ENCODE measurements at regions not wholly inside any gene's neighbourhood (a gene's known extent, or its start where the extent isn't known, plus 50 kb on each side); places are given as distances from the start of the nearest gene placed in this dataset.

DNA sequence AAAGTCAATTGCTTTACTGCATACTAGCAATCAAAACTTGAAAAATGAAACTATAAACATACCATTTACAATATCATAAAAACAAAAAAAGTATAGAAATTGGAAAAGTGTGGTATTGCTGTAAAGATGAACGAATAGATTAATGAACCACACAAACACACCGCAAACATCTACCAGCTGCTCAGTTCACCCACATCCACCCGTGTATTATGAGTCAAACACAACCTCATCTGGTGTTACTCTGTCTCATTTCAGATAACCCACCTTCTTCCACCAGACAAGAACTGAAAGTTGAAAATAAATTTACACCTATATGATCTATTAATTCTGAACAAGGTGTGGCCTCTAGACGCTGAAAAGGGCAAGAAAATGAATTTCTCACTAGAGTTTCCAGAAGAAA is 53.3 kb downstream of the BLID start:
- Histone ChIP-seq H3K27ac (ENCODE audit: low read depth, low read length, severe bottlenecking) (no peak overlapping the region), H3K4me1 (ENCODE audit: control insufficient read depth, insufficient read depth, low read length, poor library complexity, severe bottlenecking) (peaks cover 1% of the 10 kb centered on the region), H3K9me3 (ENCODE audit: control insufficient read depth, low read length) (peaks cover 15% of the 10 kb centered on the region), H3K4me3 (ENCODE audit: extremely low read depth, insufficient read depth, low read length, poor library complexity, severe bottlenecking) (no peak overlapping the region), H3K36me3 (ENCODE audit: control insufficient read depth, insufficient read depth, low read length) (no peaks in the 10 kb centered on the region)
- 94 to 100% methylated on average over 2 to 3 of the region's 4 CpGs for WGBS, 2 experiments (ENCODE audit: insufficient coverage in 2 of 2)

DNA sequence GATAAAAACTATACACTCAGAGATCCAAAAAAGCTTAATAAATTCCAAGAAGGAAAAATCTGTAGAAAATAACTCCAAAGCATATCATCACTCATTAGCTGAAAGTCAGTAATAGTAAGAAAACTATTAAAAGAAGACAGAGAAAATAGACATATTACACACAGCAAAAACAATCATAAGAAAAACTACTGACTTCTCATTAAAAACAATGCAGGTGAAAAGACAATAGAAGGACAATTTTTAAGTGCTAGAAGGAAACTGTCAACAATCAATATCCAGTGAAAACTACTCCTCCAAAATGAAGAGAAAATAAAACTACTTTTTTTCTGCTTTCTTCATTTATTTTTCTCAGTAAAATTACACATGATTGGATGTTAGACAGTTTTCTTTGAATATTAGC is 56.5 kb downstream of the BLID start:
- H3K27ac ChIP-seq (ENCODE audit: low read depth, low read length, severe bottlenecking), result no peak overlapping the region
- H3K36me3 ChIP-seq (ENCODE audit: control insufficient read depth, insufficient read depth, low read length), result no peaks in the 10 kb centered on the region
- no peaks in the 10 kb centered on the region for H3K4me1 ChIP-seq (ENCODE audit: control insufficient read depth, insufficient read depth, low read length, poor library complexity, severe bottlenecking)
- H3K4me3 ChIP-seq (ENCODE audit: extremely low read depth, insufficient read depth, low read length, poor library complexity, severe bottlenecking), result no peak overlapping the region
- peaks cover 15% of the 10 kb centered on the region for H3K9me3 ChIP-seq (ENCODE audit: control insufficient read depth, low read length)

GRCh38 chr11:122050021-122050690 is 65.9 kb downstream of the BLID start:
- peaks cover 18% of the 10 kb centered on the region for H3K4me1 ChIP-seq (ENCODE audit: control insufficient read depth, insufficient read depth, low read length, poor library complexity, severe bottlenecking)
- H3K4me3 ChIP-seq (ENCODE audit: extremely low read depth, insufficient read depth, low read length, poor library complexity, severe bottlenecking), result no peak overlapping the region
- no peaks in the 10 kb centered on the region for H3K36me3 ChIP-seq (ENCODE audit: control insufficient read depth, insufficient read depth, low read length)
- WGBS, 2 experiments (ENCODE audit: insufficient coverage in 2 of 2), result 86 to 90% methylated on average over 1 to 2 of the region's 2 CpGs
- H3K27ac ChIP-seq (ENCODE audit: low read depth, low read length, severe bottlenecking), result peak overlapping the region; percentile 76
- peaks cover 5% of the 10 kb centered on the region for H3K9me3 ChIP-seq (ENCODE audit: control insufficient read depth, low read length)

DNA sequence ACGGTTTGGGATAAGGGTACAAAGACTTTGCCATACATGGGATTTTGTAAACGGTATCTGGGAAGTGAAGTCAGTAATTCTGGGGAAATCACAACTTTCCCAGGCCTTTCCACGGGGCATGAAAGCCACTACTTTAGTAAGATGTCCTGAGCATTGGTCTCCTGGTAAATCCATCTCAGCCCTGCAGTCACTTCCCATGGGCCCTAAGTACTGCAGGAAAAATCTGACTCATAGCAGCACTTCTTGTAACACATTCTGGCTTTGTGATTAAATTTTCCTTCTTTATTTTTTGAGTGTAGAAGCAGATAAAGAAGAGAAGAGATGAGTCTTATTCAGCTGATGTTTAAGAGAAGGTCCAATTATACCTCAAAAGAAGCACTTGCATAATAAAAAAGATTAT is 67.6 kb downstream of the BLID start:
- 80 to 87% methylated on average over 3 of the region's 3 CpGs for WGBS, 2 experiments (ENCODE audit: insufficient coverage in 2 of 2)
- H3K4me3 ChIP-seq (ENCODE audit: extremely low read depth, insufficient read depth, low read length, poor library complexity, severe bottlenecking), result no peak overlapping the region
- peaks cover 5% of the 10 kb centered on the region for H3K9me3 ChIP-seq (ENCODE audit: control insufficient read depth, low read length)
- peaks cover 23% of the 10 kb centered on the region for H3K4me1 ChIP-seq (ENCODE audit: control insufficient read depth, insufficient read depth, low read length, poor library complexity, severe bottlenecking)
- H3K27ac ChIP-seq (ENCODE audit: low read depth, low read length, severe bottlenecking), result no peak overlapping the region
- H3K36me3 ChIP-seq (ENCODE audit: control insufficient read depth, insufficient read depth, low read length), result no peaks in the 10 kb centered on the region

GRCh38 chr11:122046846-122047245 is 69.2 kb downstream of the BLID start:
- H3K36me3 ChIP-seq (ENCODE audit: control insufficient read depth, insufficient read depth, low read length), result no peaks in the 10 kb centered on the region
- 96 to 100% methylated on average over 1 to 4 of the region's 6 CpGs for WGBS, 2 experiments (ENCODE audit: insufficient coverage in 2 of 2)
- peaks cover under 1% of the 10 kb centered on the region for H3K9me3 ChIP-seq (ENCODE audit: control insufficient read depth, low read length)
- no peak overlapping the region for H3K27ac ChIP-seq (ENCODE audit: low read depth, low read length, severe bottlenecking)
- peaks cover 33% of the 10 kb centered on the region for H3K4me1 ChIP-seq (ENCODE audit: control insufficient read depth, insufficient read depth, low read length, poor library complexity, severe bottlenecking)
- no peak overlapping the region for H3K4me3 ChIP-seq (ENCODE audit: extremely low read depth, insufficient read depth, low read length, poor library complexity, severe bottlenecking)

DNA sequence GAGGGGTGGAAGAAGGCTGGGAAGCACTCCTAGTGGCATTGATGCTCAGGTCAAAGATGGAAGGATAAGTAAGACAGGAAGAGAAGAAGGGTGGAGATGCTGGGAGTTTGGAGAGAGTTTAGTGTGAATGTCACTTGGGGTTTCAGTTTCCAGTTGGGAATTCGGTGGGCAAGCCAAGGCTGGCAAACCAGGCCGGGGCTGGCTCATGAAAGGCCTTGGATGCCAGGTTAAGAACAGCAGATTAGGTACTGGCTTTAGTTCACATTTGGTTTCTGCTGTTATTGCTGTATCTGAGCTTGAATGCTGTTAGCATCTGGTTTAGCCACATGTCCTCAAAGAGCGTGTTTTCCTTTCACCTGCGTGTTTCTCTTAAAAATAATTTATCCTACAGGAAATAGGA is 69.6 kb downstream of the BLID start:
- H3K4me1 ChIP-seq (ENCODE audit: control insufficient read depth, insufficient read depth, low read length, poor library complexity, severe bottlenecking), result peaks cover 33% of the 10 kb centered on the region
- no peaks in the 10 kb centered on the region for H3K36me3 ChIP-seq (ENCODE audit: control insufficient read depth, insufficient read depth, low read length)
- no peak overlapping the region for H3K4me3 ChIP-seq (ENCODE audit: extremely low read depth, insufficient read depth, low read length, poor library complexity, severe bottlenecking)
- WGBS, 2 experiments (ENCODE audit: insufficient coverage in 2 of 2), result 79 to 86% methylated on average over 1 to 2 of the region's 4 CpGs
- no peaks in the 10 kb centered on the region for H3K9me3 ChIP-seq (ENCODE audit: control insufficient read depth, low read length)
- H3K27ac ChIP-seq (ENCODE audit: low read depth, low read length, severe bottlenecking), result no peak overlapping the region

- WGBS, 2 experiments (ENCODE audit: insufficient coverage in 2 of 2), result 100% methylated on average over 1 of the region's 3 CpGs; no CpG with 5 or more reads in 1 of the 2 experiments
- H3K4me3 ChIP-seq (ENCODE audit: extremely low read depth, insufficient read depth, low read length, poor library complexity, severe bottlenecking), result no peak overlapping the region
- H3K27ac ChIP-seq (ENCODE audit: low read depth, low read length, severe bottlenecking), result peak overlapping the region; percentile 31
- H3K4me1 ChIP-seq (ENCODE audit: control insufficient read depth, insufficient read depth, low read length, poor library complexity, severe bottlenecking), result peaks cover 33% of the 10 kb centered on the region
- no peaks in the 10 kb centered on the region for H3K36me3 ChIP-seq (ENCODE audit: control insufficient read depth, insufficient read depth, low read length)
- H3K9me3 ChIP-seq (ENCODE audit: control insufficient read depth, low read length), result no peaks in the 10 kb centered on the region
Observed at GRCh38 chr11:122045181-122045586, 70.8 kb downstream of the BLID start.

DNA sequence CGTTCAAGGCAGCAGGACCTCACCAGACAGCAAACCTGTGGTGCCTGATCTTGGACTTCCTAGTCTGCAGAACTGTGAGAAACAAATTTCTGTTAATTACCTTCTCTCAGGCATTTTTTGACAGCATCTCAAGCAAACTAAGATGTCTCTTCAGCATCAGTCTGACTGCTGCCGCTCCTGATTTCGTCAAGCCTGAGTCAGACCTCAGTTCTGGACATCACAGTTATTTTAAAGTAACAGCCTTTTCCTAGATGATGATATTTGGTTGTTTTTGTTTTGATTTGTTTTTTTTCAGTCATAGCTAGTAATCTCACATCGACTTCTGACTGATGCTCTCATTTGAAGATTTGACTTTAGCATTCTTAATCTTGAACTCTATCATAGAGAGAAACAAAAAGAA is 71.9 kb downstream of the BLID start:
- Histone ChIP-seq H3K4me3 (ENCODE audit: extremely low read depth, insufficient read depth, low read length, poor library complexity, severe bottlenecking) (no peak overlapping the region), H3K9me3 (ENCODE audit: control insufficient read depth, low read length) (no peaks in the 10 kb centered on the region), H3K4me1 (ENCODE audit: control insufficient read depth, insufficient read depth, low read length, poor library complexity, severe bottlenecking) (peaks cover 36% of the 10 kb centered on the region), H3K27ac (ENCODE audit: low read depth, low read length, severe bottlenecking) (peak overlapping the region; percentile 11), H3K36me3 (ENCODE audit: control insufficient read depth, insufficient read depth, low read length) (no peaks in the 10 kb centered on the region)
- WGBS, 2 experiments (ENCODE audit: insufficient coverage in 2 of 2), result 63 to 100% methylated on average over 1 to 3 of the region's 4 CpGs

GRCh38 chr11:122042981-122043380 is 73.0 kb downstream of the BLID start:
- Histone ChIP-seq H3K36me3 (ENCODE audit: control insufficient read depth, insufficient read depth, low read length) (no peaks in the 10 kb centered on the region), H3K9me3 (ENCODE audit: control insufficient read depth, low read length) (no peaks in the 10 kb centered on the region), H3K4me1 (ENCODE audit: control insufficient read depth, insufficient read depth, low read length, poor library complexity, severe bottlenecking) (peaks cover 45% of the 10 kb centered on the region), H3K4me3 (ENCODE audit: extremely low read depth, insufficient read depth, low read length, poor library complexity, severe bottlenecking) (no peak overlapping the region), H3K27ac (ENCODE audit: low read depth, low read length, severe bottlenecking) (no peak overlapping the region)
- 32% methylated on average over 3 of the region's 7 CpGs; no CpG with 5 or more reads in 1 of the 2 experiments for WGBS, 2 experiments (ENCODE audit: insufficient coverage in 2 of 2)

GRCh38 chr11:122040464-122040863 is 75.6 kb downstream of the BLID start:
- Histone ChIP-seq H3K9me3 (ENCODE audit: control insufficient read depth, low read length) (no peaks in the 10 kb centered on the region), H3K4me3 (ENCODE audit: extremely low read depth, insufficient read depth, low read length, poor library complexity, severe bottlenecking) (no peak overlapping the region), H3K36me3 (ENCODE audit: control insufficient read depth, insufficient read depth, low read length) (no peaks in the 10 kb centered on the region), H3K4me1 (ENCODE audit: control insufficient read depth, insufficient read depth, low read length, poor library complexity, severe bottlenecking) (peaks cover 54% of the 10 kb centered on the region), H3K27ac (ENCODE audit: low read depth, low read length, severe bottlenecking) (peak overlapping the region; percentile 3)
- 46% methylated on average over 3 to 4 of the region's 6 CpGs for WGBS, 2 experiments (ENCODE audit: insufficient coverage in 2 of 2)

DNA sequence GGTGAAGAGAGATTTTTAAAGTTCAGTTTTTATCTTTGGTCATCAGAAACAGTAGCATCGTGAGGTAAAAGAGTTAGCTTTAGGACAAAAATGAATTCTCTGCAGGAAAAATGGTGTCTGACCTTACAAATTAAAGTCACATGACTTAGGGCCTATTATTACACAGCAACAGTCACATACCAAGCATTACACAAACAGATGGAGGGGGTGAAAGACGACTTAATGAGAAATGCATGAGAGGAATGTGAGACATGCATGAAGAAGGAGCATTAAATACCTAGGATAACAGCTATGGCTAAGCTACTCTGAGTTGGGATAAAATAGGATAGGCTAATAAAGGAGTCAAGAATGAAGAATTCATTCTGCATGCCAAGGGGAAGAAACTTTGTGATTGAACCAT is 77.5 kb downstream of the BLID start:
- WGBS, 2 experiments (ENCODE audit: insufficient coverage in 2 of 2), result 0 to 20% methylated on average over 1 of the region's 2 CpGs
- Histone ChIP-seq H3K36me3 (ENCODE audit: control insufficient read depth, insufficient read depth, low read length) (no peaks in the 10 kb centered on the region), H3K27ac (ENCODE audit: low read depth, low read length, severe bottlenecking) (peak overlapping the region; percentile 39), H3K4me3 (ENCODE audit: extremely low read depth, insufficient read depth, low read length, poor library complexity, severe bottlenecking) (no peak overlapping the region), H3K4me1 (ENCODE audit: control insufficient read depth, insufficient read depth, low read length, poor library complexity, severe bottlenecking) (peaks cover 50% of the 10 kb centered on the region), H3K9me3 (ENCODE audit: control insufficient read depth, low read length) (no peaks in the 10 kb centered on the region)
